T47D (cell line): ENCODE measurements at regions not wholly inside any gene's neighbourhood (a gene's known extent, or its start where the extent isn't known, plus 50 kb on each side); places are given as distances from the start of the nearest gene placed in this dataset.
"Not testable (repeated sequence)": the region's sequence is repeated elsewhere in the genome, so short reads cannot be mapped to it uniquely, and the experiment has no call there.

ENCODE experiments used
- DNase-seq, 2 experiments: peaks; one replicate each; pipeline versions ENCODE4 v3.0.0 to v3.0.0-alpha.2; 2011 to 2012; ENCODE audit warnings: low read depth in 1 of 2, low spot score in 1 of 2
- JUND ChIP-seq: IDR thresholded peaks from 2 replicates; pipeline ENCODE4 v1.6.1; 2012; ENCODE audit warnings: low read depth
- in situ Hi-C: cut with HindIII; loops from 2 replicates; pipeline ENCODE4 v1.10.0; 2016; ENCODE audit warnings: low sequenced_read_pairs, low pct_unique_long_range_greater_than_20kb

GRCh38 chrX:110504947-110505346, 146.3 kb downstream of the RTL9 start:
- no peak for DNase-seq
- no peak for TF ChIP-seq JUND
- in situ Hi-C loops, result no loop called here

- DNase-seq, result peak in 1 of 2 experiments; percentile 49
- no peak for TF ChIP-seq JUND
- in situ Hi-C loops, result no loop called here
These were observed 151.3 kb downstream of the RTL9 start for GRCh38 chrX:110509755-110510532.

- TF ChIP-seq JUND, result no peak
- in situ Hi-C loops, result no loop called here
- DNase-seq, result no peak
These were observed 152.6 kb downstream of the RTL9 start for GRCh38 chrX:110511238-110511637.

GRCh38 chrX:110512341-110512740, 153.7 kb downstream of the RTL9 start:
- no peak for DNase-seq
- in situ Hi-C loops, result no loop called here
- TF ChIP-seq JUND, result no peak

- DNase-seq, result no peak
- no peak for TF ChIP-seq JUND
- in situ Hi-C loops, result no loop called here
These were observed 155.9 kb downstream of the RTL9 start for GRCh38 chrX:110514509-110514908.

- TF ChIP-seq JUND, result no peak
- in situ Hi-C loops, result no loop called here
- DNase-seq, result no peak
These were observed 160.9 kb downstream of the RTL9 start for GRCh38 chrX:110519501-110519900.

GRCh38 chrX:110519906-110520452, 161.3 kb downstream of the RTL9 start:
- in situ Hi-C loops, result no loop called here
- no peak for DNase-seq
- no peak for TF ChIP-seq JUND

- in situ Hi-C loops, DNase-seq: not testable (repeated sequence)
These were observed 162.0 kb downstream of the RTL9 start for GRCh38 chrX:110520652-110521051.

- DNase-seq, result no peak
- no peak for TF ChIP-seq JUND
- in situ Hi-C loops, result no loop called here
These were observed 173.4 kb downstream of the RTL9 start for GRCh38 chrX:110531873-110532580.

GRCh38 chrX:110532581-110532931, 173.9 kb downstream of the RTL9 start:
- in situ Hi-C loops, result no loop called here

GRCh38 chrX:110536816-110537215, 178.2 kb downstream of the RTL9 start:
- DNase-seq, result no peak
- in situ Hi-C loops, result no loop called here
- no peak for TF ChIP-seq JUND

More at GRCh38 chrX:110532581-110532931, 173.9 kb downstream of the RTL9 start:
- no peak for TF ChIP-seq JUND
- no peak for DNase-seq

GRCh38 chrX:110541266-110541665, 182.6 kb downstream of the RTL9 start:
- in situ Hi-C loops, result no loop called here
- TF ChIP-seq JUND, result no peak
- DNase-seq, result no peak

GRCh38 chrX:110550854-110551253, 192.2 kb downstream of the RTL9 start:
- in situ Hi-C loops, DNase-seq: not testable (repeated sequence)
